WTC11 (cell line): ENCODE measurements at regions not wholly inside any gene's neighbourhood (a gene's known extent, or its start where the extent isn't known, plus 50 kb on each side); places are given as distances from the start of the nearest gene placed in this dataset.

Source experiments
- ATAC-seq: fragments of 200-7000 bp; cut with Tn5 transposase; 2 replicates; pipeline ENCODE4 v1.10.0; 2021; ENCODE audit warnings: mild to moderate bottlenecking, moderate library complexity
- CTCF ChIA-PET: fragments of 300-600 bp; sonication (Branson Sonifier 250); formaldehyde crosslinking; loops from one replicate; lab custom pipeline; 2021; ENCODE audit warnings: antibody characterized with exemption; lab: Charles Lee
- POLR2A ChIA-PET: fragments of 350-600 bp; sonication (Branson Sonifier 250); formaldehyde crosslinking; loops from one replicate; lab custom pipeline; 2021; ENCODE audit warnings: antibody characterized with exemption; lab: Charles Lee
- DNase-seq: peaks from one replicate; pipeline ENCODE4 v3.0.0; 2021; ENCODE audit warnings: low spot score
- H3K27ac Mint-ChIP-seq: 2 replicates; pipeline ENCODE4 v1.8.0; 2021; ENCODE audit warnings: mixed read lengths
- H3K27me3 Mint-ChIP-seq: 2 replicates; pipeline ENCODE4 v1.8.0; 2021; ENCODE audit warnings: low read depth, mild to moderate bottlenecking, moderate library complexity, mixed read lengths
- H3K36me3 Mint-ChIP-seq: 2 replicates; pipeline ENCODE4 v1.8.0; 2021; ENCODE audit warnings: mixed read lengths
- H3K4me1 Mint-ChIP-seq: 2 replicates; pipeline ENCODE4 v1.8.0; 2022; ENCODE audit warnings: mixed read lengths
- H3K4me3 Mint-ChIP-seq: 2 replicates; pipeline ENCODE4 v1.8.0; 2021; ENCODE audit warnings: mild to moderate bottlenecking, moderate library complexity, mixed read lengths
- H3K9me3 Mint-ChIP-seq: 2 replicates; pipeline ENCODE4 v1.8.0; 2021; ENCODE audit warnings: mixed read lengths
- ARID4B ChIP-seq: sonication (generic); formaldehyde crosslinking; IDR thresholded peaks from 2 replicates; pipeline ENCODE4 v1.8.0; 2023; ENCODE audit warnings: missing genetic modification reagents, mild to moderate bottlenecking, borderline replicate concordance
- ATF2 ChIP-seq: sonication (generic); formaldehyde crosslinking; IDR thresholded peaks from 2 replicates; pipeline ENCODE4 v1.8.1; 2022; ENCODE audit warnings: low read depth, missing genetic modification reagents, borderline replicate concordance
- CREM ChIP-seq: sonication (generic); formaldehyde crosslinking; IDR thresholded peaks from 2 replicates; pipeline ENCODE4 v1.8.1; 2022; ENCODE audit warnings: mild to moderate bottlenecking, missing genetic modification reagents, moderate library complexity
- E2F1 ChIP-seq: sonication (generic); formaldehyde crosslinking; IDR thresholded peaks from 2 replicates; pipeline ENCODE4 v1.8.0; 2022; ENCODE audit warnings: mild to moderate bottlenecking, missing genetic modification reagents
- E2F5 ChIP-seq: sonication (generic); formaldehyde crosslinking; IDR thresholded peaks from 2 replicates; pipeline ENCODE4 v1.8.1; 2022; ENCODE audit warnings: mild to moderate bottlenecking, moderate library complexity, missing genetic modification reagents
- ESRRA ChIP-seq: sonication (generic); formaldehyde crosslinking; IDR thresholded peaks from 2 replicates; pipeline ENCODE4 v1.8.1; 2022; ENCODE audit warnings: mild to moderate bottlenecking, missing genetic modification reagents, borderline replicate concordance
- ETV6 ChIP-seq: sonication (generic); formaldehyde crosslinking; IDR thresholded peaks from 2 replicates; pipeline ENCODE4 v1.8.1; 2022; ENCODE audit warnings: mild to moderate bottlenecking, missing genetic modification reagents
- FOXP4 ChIP-seq: sonication (generic); formaldehyde crosslinking; IDR thresholded peaks from 2 replicates; pipeline ENCODE4 v1.8.0; 2022; ENCODE audit warnings: mild to moderate bottlenecking, missing genetic modification reagents
- MAX ChIP-seq: sonication (generic); formaldehyde crosslinking; IDR thresholded peaks from 2 replicates; pipeline ENCODE4 v1.8.0; 2022; ENCODE audit warnings: mild to moderate bottlenecking, missing genetic modification reagents
- MYBL2 ChIP-seq: sonication (generic); formaldehyde crosslinking; IDR thresholded peaks from 2 replicates; pipeline ENCODE4 v1.8.1; 2023; ENCODE audit warnings: mild to moderate bottlenecking, moderate library complexity, missing genetic modification reagents
- NFYB ChIP-seq: sonication (generic); formaldehyde crosslinking; conservative IDR thresholded peaks from 2 replicates; pipeline ENCODE4 v1.8.0; 2022; ENCODE audit warnings: low read depth, missing genetic modification reagents
- PREB ChIP-seq: sonication (generic); formaldehyde crosslinking; IDR thresholded peaks from 2 replicates; pipeline ENCODE4 v1.8.1; 2022; ENCODE audit warnings: mild to moderate bottlenecking, missing genetic modification reagents, moderate library complexity, borderline replicate concordance
- SMAD3 ChIP-seq: sonication (generic); formaldehyde crosslinking; IDR thresholded peaks from 2 replicates; pipeline ENCODE4 v1.8.0; 2022; ENCODE audit warnings: missing genetic modification reagents, mild to moderate bottlenecking, borderline replicate concordance
- SMAD4 ChIP-seq: sonication (generic); formaldehyde crosslinking; IDR thresholded peaks from 2 replicates; pipeline ENCODE4 v1.8.0; 2022; ENCODE audit warnings: mild to moderate bottlenecking, missing genetic modification reagents
- SOX15 ChIP-seq: fragments of 250-450 bp; sonication (Bioruptor Pico); IDR thresholded peaks from 2 replicates; pipeline ENCODE4 v1.9.0; 2021; ENCODE audit warnings: mild to moderate bottlenecking
- TEAD4 ChIP-seq: sonication (generic); formaldehyde crosslinking; IDR thresholded peaks from 2 replicates; pipeline ENCODE4 v1.8.0; 2022; ENCODE audit warnings: mild to moderate bottlenecking, missing genetic modification reagents
- ZNF138 ChIP-seq: sonication (generic); formaldehyde crosslinking; conservative IDR thresholded peaks from 2 replicates; pipeline ENCODE4 v1.8.1; 2022; ENCODE audit warnings: mild to moderate bottlenecking, moderate library complexity, missing genetic modification reagents
- ZNF281 ChIP-seq: sonication (generic); formaldehyde crosslinking; IDR thresholded peaks from 2 replicates; pipeline ENCODE4 v1.8.0; 2023; ENCODE audit warnings: mild to moderate bottlenecking, missing genetic modification reagents
- ZNF317 ChIP-seq: sonication (generic); formaldehyde crosslinking; IDR thresholded peaks from 2 replicates; pipeline ENCODE4 v1.8.1; 2023; ENCODE audit warnings: low read depth, mild to moderate bottlenecking, moderate library complexity, missing genetic modification reagents, borderline replicate concordance
- ZNF671 ChIP-seq: fragments of 250-450 bp; sonication (Bioruptor Pico); IDR thresholded peaks from 2 replicates; pipeline ENCODE4 v1.8.0; 2021; ENCODE audit warnings: mild to moderate bottlenecking

GRCh38 chr5:107088907-107089306, 581.8 kb downstream of the EFNA5 start:
- Mint-ChIP-seq H3K4me1 (0 out of 2 replicates have a peak, but pooled peaks cover 3% of the 10 kb centered on the region), H3K27ac (no peak overlapping the region), H3K36me3 (peaks cover 10% of the 10 kb centered on the region), H3K27me3 (no peaks in the 10 kb centered on the region), H3K9me3 (peaks cover 14% of the 10 kb centered on the region), H3K4me3 (no peak overlapping the region)
- ChIA-PET POLR2A (interaction anchor here (1.2 kb wide), 1 partner anchor 10 kb away, joined by 3 read pairs; no protein-coding TSS in a partner anchor), CTCF (no interaction called here)
- ATAC-seq (no peak), DNase-seq (no peak)
- TF ChIP-seq ZNF317 (CRISPR knock-in tag) (no peak), NFYB (CRISPR knock-in tag) (no peak), SMAD3 (CRISPR knock-in tag) (no peak), SOX15 (no peak), ZNF671 (CRISPR knock-in tag) (no peak), ZNF281 (CRISPR knock-in tag) (no peak), E2F5 (CRISPR knock-in tag) (no peak), ATF2 (no peak), ESRRA (no peak), E2F1 (no peak), MYBL2 (no peak), TEAD4 (no peak), ETV6 (CRISPR knock-in tag) (no peak), SMAD4 (no peak), CREM (CRISPR knock-in tag) (no peak), MAX (CRISPR knock-in tag) (no peak), PREB (CRISPR knock-in tag) (no peak), ZNF138 (CRISPR knock-in tag) (no peak)
- TF ChIP-seq, all 79 proteins: peak for 0

GRCh38 chr5:107085572-107085971, 585.2 kb downstream of the EFNA5 start:
- Mint-ChIP-seq H3K27me3 (no peaks in the 10 kb centered on the region), H3K4me3 (no peak overlapping the region), H3K9me3 (no peaks in the 10 kb centered on the region), H3K4me1 (0 out of 2 replicates have a peak, but pooled peaks cover 2% of the 10 kb centered on the region), H3K27ac (no peak overlapping the region), H3K36me3 (no peaks in the 10 kb centered on the region)
- CTCF ChIA-PET: no interaction called here
- POLR2A ChIA-PET: no interaction called here
- ATAC-seq (no peak), DNase-seq (no peak)
- TF ChIP-seq ZNF317 (CRISPR knock-in tag): no peak
- TF ChIP-seq FOXP4 (CRISPR knock-in tag): no peak
- no peak for TF ChIP-seq ARID4B (CRISPR knock-in tag)
